LHCN-M2 (cell line): ENCODE measurements at regions not wholly inside any gene's neighbourhood (a gene's known extent, or its start where the extent isn't known, plus 50 kb on each side); places are given as distances from the start of the nearest gene placed in this dataset.

ENCODE experiments used
- DNase-seq: peaks from one replicate; pipeline ENCODE4 v3.0.0-alpha.2; 2012; ENCODE audit warnings: low read depth

- DNase-seq = no peak
Observed at GRCh38 chr9:129285979-129286772, 108.1 kb upstream of the IER5L start.

GRCh38 chr9:129285382-129285781, 107.3 kb upstream of the IER5L start:
- no peak for DNase-seq

- no peak for DNase-seq
Observed at GRCh38 chr9:129284607-129285291, 106.7 kb upstream of the IER5L start.

- no peak for DNase-seq
Observed at GRCh38 chr9:129283705-129284606, 105.9 kb upstream of the IER5L start.

- no peak for DNase-seq
Observed at GRCh38 chr9:129283291-129283691, 105.2 kb upstream of the IER5L start.

- no peak for DNase-seq
Observed at GRCh38 chr9:129282731-129283211, 104.7 kb upstream of the IER5L start.

- DNase-seq = no peak
Observed at GRCh38 chr9:129282272-129282671, 104.2 kb upstream of the IER5L start.

GRCh38 chr9:129281506-129282145, 103.6 kb upstream of the IER5L start:
- no peak for DNase-seq

- no peak for DNase-seq
Observed at GRCh38 chr9:129280623-129281271, 102.7 kb upstream of the IER5L start.

GRCh38 chr9:129280236-129280622, 102.2 kb upstream of the IER5L start:
- no peak for DNase-seq

GRCh38 chr9:129278391-129279237, 100.6 kb upstream of the IER5L start:
- peak; percentile 4 for DNase-seq

- no peak for DNase-seq
Observed at GRCh38 chr9:129276486-129277230, 98.6 kb upstream of the IER5L start.

GRCh38 chr9:129275626-129276247, 97.7 kb upstream of the IER5L start:
- DNase-seq = no peak

- no peak for DNase-seq
Observed at GRCh38 chr9:129273941-129274684, 96.1 kb upstream of the IER5L start.

GRCh38 chr9:129273136-129273895, 95.3 kb upstream of the IER5L start:
- no peak for DNase-seq

GRCh38 chr9:129272348-129273025, 94.4 kb upstream of the IER5L start:
- DNase-seq = no peak
